Neural cell (in vitro differentiated cells): ENCODE measurements at regions not wholly inside any gene's neighbourhood (a gene's known extent, or its start where the extent isn't known, plus 50 kb on each side); places are given as distances from the start of the nearest gene placed in this dataset.
A peak's percentile ranks its signal among the peaks of the same experiment; 100 is the strongest.

ENCODE experiments used
- H2AFZ ChIP-seq: fragments of 200-600, 300-800 bp; sonication (generic), shearing (Covaris generic); 2 replicates; pipeline ENCODE4 v1.6.0; 2014; ENCODE audit warnings: low read depth, mild to moderate bottlenecking, antibody characterized with exemption, low read length, moderate library complexity
- H3F3A ChIP-seq: fragments of 200-600 bp; shearing (Covaris generic); 2 replicates; pipeline ENCODE4 v1.6.1; 2016; ENCODE audit warnings: mild to moderate bottlenecking, moderate library complexity, mixed read lengths, antibody characterized with exemption, low read length; ENCODE audit not compliant: insufficient read depth, poor library complexity, severe bottlenecking
- H3K27ac ChIP-seq: fragments of 200-600, 300-800 bp; sonication (generic), shearing (Covaris generic); 2 replicates; pipeline ENCODE4 v1.5.1; 2014; ENCODE audit warnings: mild to moderate bottlenecking, low read length, moderate library complexity
- H3K27me3 ChIP-seq: fragments of 300-800, 200-600 bp; sonication (generic), shearing (Covaris generic); 2 replicates; pipeline ENCODE4 v1.6.0; 2014; ENCODE audit warnings: mild to moderate bottlenecking, low read depth, low read length, moderate library complexity; ENCODE audit not compliant: insufficient read depth
- H3K36me3 ChIP-seq: fragments of 300-800, 200-600 bp; sonication (generic), shearing (Covaris generic); 2 replicates; pipeline ENCODE4 v1.5.1; 2014; ENCODE audit warnings: mild to moderate bottlenecking, antibody characterized with exemption, low read length, moderate library complexity; ENCODE audit not compliant: insufficient read depth
- H3K4me2 ChIP-seq: fragments of 300-800, 200-600 bp; sonication (generic), shearing (Covaris generic); 2 replicates; pipeline ENCODE4 v1.6.0; 2014; ENCODE audit warnings: mild to moderate bottlenecking, low read length
- H3K4me3 ChIP-seq: fragments of 300-800, 200-600 bp; sonication (generic), shearing (Covaris generic); 2 replicates; pipeline ENCODE4 v1.5.1; 2014; ENCODE audit warnings: mild to moderate bottlenecking, low read length, moderate library complexity
- H3K79me2 ChIP-seq: fragments of 200-600 bp; shearing (Covaris generic); replicated peaks from 2 replicates; pipeline ENCODE4 v1.6.0; 2014; ENCODE audit warnings: mild to moderate bottlenecking, low read length, moderate library complexity; ENCODE audit not compliant: insufficient read depth
- H3K9ac ChIP-seq: fragments of 300-800, 200-600 bp; sonication (generic), shearing (Covaris generic); 2 replicates; pipeline ENCODE4 v1.6.1; 2016; ENCODE audit warnings: mild to moderate bottlenecking, low read length, mixed read lengths
- H3K9me2 ChIP-seq: fragments of 200-600 bp; shearing (Covaris generic); 2 replicates; pipeline ENCODE4 v1.6.1; 2016; ENCODE audit warnings: mild to moderate bottlenecking, low read length, mixed read lengths; ENCODE audit not compliant: insufficient read depth
- H3K9me3 ChIP-seq: fragments of 200-600, 300-800 bp; sonication (generic), shearing (Covaris generic); 2 replicates; pipeline ENCODE4 v1.6.1; 2016; ENCODE audit warnings: mild to moderate bottlenecking, mixed run types, low read length, moderate library complexity, mixed read lengths
- H4K20me1 ChIP-seq: fragments of 200-600 bp; shearing (Covaris generic); 2 replicates; pipeline ENCODE4 v1.6.1; 2016; ENCODE audit warnings: mild to moderate bottlenecking, mixed run types; ENCODE audit not compliant: insufficient read depth
- CTCF ChIP-seq: fragments of 450-650 bp; IDR thresholded peaks from 2 replicates; pipeline ENCODE4 v1.5.1; 2014; ENCODE audit warnings: antibody characterized with exemption, mild to moderate bottlenecking, moderate library complexity; ENCODE audit not compliant: poor library complexity, severe bottlenecking
- EP300 ChIP-seq: fragments of 450-650 bp; conservative IDR thresholded peaks from 2 replicates; pipeline ENCODE4 v1.6.1; 2014; ENCODE audit warnings: antibody characterized with exemption, mild to moderate bottlenecking, moderate library complexity; ENCODE audit not compliant: poor library complexity, severe bottlenecking
- EZH2 ChIP-seq: fragments of 200-600, 300-800 bp; shearing (Covaris generic), sonication (generic); IDR thresholded peaks from 2 replicates; pipeline ENCODE4 v1.6.1; 2014; ENCODE audit warnings: antibody characterized with exemption, low read length, borderline replicate concordance, mild to moderate bottlenecking; ENCODE audit not compliant: insufficient read depth, poor library complexity, severe bottlenecking
- MXI1 ChIP-seq: fragments of 450-650 bp; conservative IDR thresholded peaks from 2 replicates; pipeline ENCODE4 v1.6.1; 2014; ENCODE audit warnings: antibody characterized with exemption, mild to moderate bottlenecking; ENCODE audit not compliant: poor library complexity, severe bottlenecking
- POLR2AphosphoS5 ChIP-seq: IDR thresholded peaks from 2 replicates; pipeline ENCODE4 v1.6.1; 2012
- RAD21 ChIP-seq: fragments of 450-650 bp; conservative IDR thresholded peaks from 2 replicates; pipeline ENCODE4 v1.6.1; 2014; ENCODE audit warnings: antibody characterized with exemption, mild to moderate bottlenecking, moderate library complexity
- REST ChIP-seq: IDR thresholded peaks from 2 replicates; pipeline ENCODE4 v1.6.1; 2012; ENCODE audit warnings: borderline replicate concordance
- SMC3 ChIP-seq: fragments of 450-650 bp; conservative IDR thresholded peaks from 2 replicates; pipeline ENCODE4 v1.6.1; 2014; ENCODE audit warnings: antibody characterized with exemption, mild to moderate bottlenecking, moderate library complexity; ENCODE audit not compliant: poor library complexity
- TAF1 ChIP-seq: IDR thresholded peaks from 2 replicates; pipeline ENCODE4 v1.6.1; 2012; ENCODE audit warnings: low read depth

GRCh38 chr13:53411463-53411862 lies 382.9 kb downstream of the OLFM4 start:
- H3K36me3 ChIP-seq, result no peaks in the 10 kb centered on the region
- H2AFZ ChIP-seq, result no peak overlapping the region
- no peak overlapping the region for H3K27ac ChIP-seq
- no peaks in the 10 kb centered on the region for H3K9me3 ChIP-seq
- H3K79me2 ChIP-seq, result no peaks in the 10 kb centered on the region
- H3K9ac ChIP-seq, result no peak overlapping the region
- no peaks in the 10 kb centered on the region for H3K27me3 ChIP-seq
- H3F3A ChIP-seq, result no peaks in the 10 kb centered on the region
- no peaks in the 10 kb centered on the region for H4K20me1 ChIP-seq
- TF ChIP-seq POLR2AphosphoS5, result peak; percentile 68
- TF ChIP-seq TAF1, result no peak
- no peak for TF ChIP-seq MXI1
- peak; percentile 36 for TF ChIP-seq REST
- TF ChIP-seq EZH2, result no peak
- no peak overlapping the region for H3K4me2 ChIP-seq
- no peaks in the 10 kb centered on the region for H3K9me2 ChIP-seq
- no peak overlapping the region for H3K4me3 ChIP-seq

GRCh38 chr13:53415135-53415534 lies 386.5 kb downstream of the OLFM4 start:
- Histone ChIP-seq H3K27me3 (no peaks in the 10 kb centered on the region), H3K36me3 (no peaks in the 10 kb centered on the region), H3K79me2 (no peaks in the 10 kb centered on the region), H3K9me2 (no peaks in the 10 kb centered on the region), H3K27ac (no peak overlapping the region), H3K9me3 (no peaks in the 10 kb centered on the region), H4K20me1 (no peaks in the 10 kb centered on the region), H2AFZ (no peak overlapping the region), H3K4me2 (no peak overlapping the region), H3K9ac (no peak overlapping the region), H3K4me3 (no peak overlapping the region), H3F3A (no peaks in the 10 kb centered on the region)
- TF ChIP-seq EP300 (no peak), CTCF (no peak), MXI1 (no peak), RAD21 (no peak), TAF1 (no peak), EZH2 (no peak), POLR2AphosphoS5 (no peak), REST (no peak), SMC3 (no peak)
